Kidney epithelial cell (primary cell): ENCODE measurements at regions not wholly inside any gene's neighbourhood (a gene's known extent, or its start where the extent isn't known, plus 50 kb on each side); places are given as distances from the start of the nearest gene placed in this dataset.

Source experiments
- DNase-seq: peaks from one replicate; pipeline ENCODE4 v3.0.0-alpha.2; 2010; ENCODE audit warnings: low read depth
- H3K27me3 ChIP-seq: 2 replicates; pipeline ENCODE4 v1.6.0; 2011; ENCODE audit warnings: low read length; ENCODE audit not compliant: control insufficient read depth, insufficient read depth
- H3K36me3 ChIP-seq: 2 replicates; pipeline ENCODE4 v1.5.1; 2011; ENCODE audit warnings: low read length; ENCODE audit not compliant: control insufficient read depth, insufficient read depth
- H3K4me3 ChIP-seq: 2 replicates; pipeline ENCODE4 v1.5.1; 2011; ENCODE audit warnings: low read depth, mild to moderate bottlenecking, control low read depth, low read length
- TF ChIP-seq, protein P1 (sequence below): IDR thresholded peaks from 2 replicates; pipeline ENCODE4 v1.5.1; 2011; ENCODE audit warnings: mild to moderate bottlenecking, moderate library complexity, low read length, control low read depth, inconsistent platforms; ENCODE audit not compliant: insufficient read depth, poor library complexity, severe bottlenecking

- TF ChIP-seq, protein P1, sequence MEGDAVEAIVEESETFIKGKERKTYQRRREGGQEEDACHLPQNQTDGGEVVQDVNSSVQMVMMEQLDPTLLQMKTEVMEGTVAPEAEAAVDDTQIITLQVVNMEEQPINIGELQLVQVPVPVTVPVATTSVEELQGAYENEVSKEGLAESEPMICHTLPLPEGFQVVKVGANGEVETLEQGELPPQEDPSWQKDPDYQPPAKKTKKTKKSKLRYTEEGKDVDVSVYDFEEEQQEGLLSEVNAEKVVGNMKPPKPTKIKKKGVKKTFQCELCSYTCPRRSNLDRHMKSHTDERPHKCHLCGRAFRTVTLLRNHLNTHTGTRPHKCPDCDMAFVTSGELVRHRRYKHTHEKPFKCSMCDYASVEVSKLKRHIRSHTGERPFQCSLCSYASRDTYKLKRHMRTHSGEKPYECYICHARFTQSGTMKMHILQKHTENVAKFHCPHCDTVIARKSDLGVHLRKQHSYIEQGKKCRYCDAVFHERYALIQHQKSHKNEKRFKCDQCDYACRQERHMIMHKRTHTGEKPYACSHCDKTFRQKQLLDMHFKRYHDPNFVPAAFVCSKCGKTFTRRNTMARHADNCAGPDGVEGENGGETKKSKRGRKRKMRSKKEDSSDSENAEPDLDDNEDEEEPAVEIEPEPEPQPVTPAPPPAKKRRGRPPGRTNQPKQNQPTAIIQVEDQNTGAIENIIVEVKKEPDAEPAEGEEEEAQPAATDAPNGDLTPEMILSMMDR: no peak
- no peak for DNase-seq
- no peaks in the 10 kb centered on the region for H3K36me3 ChIP-seq
- peaks cover 2% of the 10 kb centered on the region for H3K27me3 ChIP-seq
- no peak overlapping the region for H3K4me3 ChIP-seq
Observed at GRCh38 chrX:109266034-109266433, 215.9 kb downstream of the GUCY2F start.

- TF ChIP-seq, protein P1: no peak
- Histone ChIP-seq H3K27me3 (peaks cover 2% of the 10 kb centered on the region), H3K4me3 (no peak overlapping the region), H3K36me3 (no peaks in the 10 kb centered on the region)
- no peak for DNase-seq
Observed at GRCh38 chrX:109264878-109265277, 217.0 kb downstream of the GUCY2F start.

DNA sequence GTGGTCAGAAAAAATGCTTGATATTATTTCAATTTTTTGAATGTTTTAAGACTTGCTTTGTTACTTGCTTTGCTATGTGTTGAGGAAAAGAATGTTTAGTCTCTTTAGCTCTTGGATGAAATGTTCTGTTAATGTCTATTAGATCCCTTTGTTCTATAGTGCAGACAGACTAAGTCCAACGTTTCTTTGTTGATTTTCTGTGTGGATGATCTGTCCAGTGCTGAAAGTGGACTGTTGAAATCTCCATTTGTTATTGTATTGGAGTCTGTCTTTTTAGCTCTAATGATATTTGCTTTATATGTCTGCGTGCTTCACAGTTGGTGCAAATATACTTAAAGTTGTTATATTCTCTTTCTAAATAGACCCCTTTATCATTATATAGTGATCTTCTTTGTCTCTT, 220.6 kb downstream of the GUCY2F start:
- Histone ChIP-seq H3K36me3 (no peaks in the 10 kb centered on the region), H3K4me3 (no peak overlapping the region), H3K27me3 (no peaks in the 10 kb centered on the region)
- TF ChIP-seq, protein P1: no peak
- DNase-seq: no peak

- TF ChIP-seq, protein P1: no peak
- H3K4me3 ChIP-seq: no peak overlapping the region
- H3K27me3 ChIP-seq: no peaks in the 10 kb centered on the region
- no peak for DNase-seq
- H3K36me3 ChIP-seq: no peaks in the 10 kb centered on the region
Observed at GRCh38 chrX:109252789-109253188, 229.1 kb downstream of the GUCY2F start.

GRCh38 chrX:109218761-109219160, 263.1 kb downstream of the GUCY2F start:
- no peak for DNase-seq
- H3K4me3 ChIP-seq: no peak overlapping the region
- TF ChIP-seq, protein P1: no peak
- no peaks in the 10 kb centered on the region for H3K27me3 ChIP-seq
- H3K36me3 ChIP-seq: no peaks in the 10 kb centered on the region

DNA sequence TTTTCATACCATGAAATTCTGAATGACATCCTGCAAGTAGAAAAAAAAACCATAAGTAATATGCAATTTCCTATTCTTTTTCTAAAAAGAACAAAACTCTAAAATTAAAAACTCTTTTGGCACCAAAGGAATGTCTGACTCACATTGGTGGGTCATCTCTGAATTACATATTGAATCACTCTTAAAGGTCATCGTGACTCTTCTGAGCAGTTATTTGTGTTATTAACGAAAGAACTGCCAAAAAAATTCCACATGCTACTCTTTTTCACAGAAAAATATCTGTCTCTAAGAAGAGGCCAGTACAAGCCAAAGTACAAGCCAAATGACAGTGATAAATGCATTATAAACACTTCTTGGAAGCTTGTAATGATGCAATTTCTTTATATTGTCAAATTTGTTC, 282.2 kb downstream of the GUCY2F start:
- TF ChIP-seq, protein P1: no peak
- DNase-seq: no peak
- Histone ChIP-seq H3K4me3 (no peak overlapping the region), H3K27me3 (no peaks in the 10 kb centered on the region), H3K36me3 (no peaks in the 10 kb centered on the region)
